ENCODE measurements at regions not wholly inside any gene's neighbourhood (a gene's known extent, or its start where the extent isn't known, plus 50 kb on each side); places are given as distances from the start of the nearest gene placed in this dataset.

DNA sequence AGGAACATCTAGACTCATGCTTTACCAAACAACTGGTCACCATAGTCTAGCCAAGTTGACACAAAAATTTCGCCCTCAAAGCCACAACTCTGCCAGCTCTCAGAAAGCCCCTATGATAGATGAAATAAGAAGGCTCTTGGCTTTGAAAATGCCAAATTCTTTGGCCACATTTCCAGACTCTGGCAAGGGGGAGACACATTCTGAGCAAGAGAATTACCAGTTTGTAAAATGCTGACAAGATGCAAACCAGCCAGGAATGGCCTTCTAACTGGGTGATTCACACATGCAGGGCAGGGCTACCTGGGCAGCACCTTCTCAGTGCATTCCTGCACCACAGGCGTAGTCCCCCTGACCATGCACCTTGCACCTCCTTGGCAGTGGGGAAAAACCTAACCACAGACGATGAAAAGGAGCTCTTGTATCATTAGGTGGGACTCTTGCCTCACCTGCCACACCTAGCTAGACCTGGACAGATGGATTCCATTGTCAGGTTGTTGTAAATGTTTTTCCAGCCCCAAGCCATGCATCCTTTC is 77.4 kb upstream of the CPEB2 start:
- H4K20me1 ChIP-seq (ENCODE audit: control insufficient read depth, insufficient read depth, insufficient read length), result no peaks in the 10 kb centered on the region
- no peak overlapping the region for H2BK12ac ChIP-seq (ENCODE audit: insufficient read length, low read depth, low read length)
- H3K56ac ChIP-seq (ENCODE audit: insufficient read length, low read depth, low read length), result no peak overlapping the region
- no peak overlapping the region for H2BK5ac ChIP-seq (ENCODE audit: insufficient read length, low read length)
- H3K9me3 ChIP-seq (ENCODE audit: control insufficient read depth, low read depth, low read length), result no peaks in the 10 kb centered on the region
- H3T11ph ChIP-seq (ENCODE audit: low read length), result no peak overlapping the region
- WGBS (ENCODE audit: extremely low coverage, insufficient read length, low lambda C conversion rate), result no CpG with 5 or more reads among the region's 3 CpGs
- no peaks in the 10 kb centered on the region for H3K27me3 Mint-ChIP-seq (ENCODE audit: low read depth)
- no peak overlapping the region for H2AK5ac ChIP-seq (ENCODE audit: insufficient read length, low read length)
- H3K23ac ChIP-seq (ENCODE audit: insufficient read length, low read depth, low read length), result no peak overlapping the region
- no peak overlapping the region for H2BK15ac ChIP-seq (ENCODE audit: low read depth, low read length)
- no peak overlapping the region for H2BK120ac ChIP-seq (ENCODE audit: low read depth, low read length, poor library complexity, severe bottlenecking)
- H3K79me2 ChIP-seq (ENCODE audit: insufficient read depth, low read length), result no peaks in the 10 kb centered on the region
- DNase-seq, result no peak
- H3K14ac ChIP-seq (ENCODE audit: insufficient read depth, low read length), result no peak overlapping the region
- no peak overlapping the region for H3K18ac ChIP-seq (ENCODE audit: insufficient read length, low read depth, low read length)
- no peak overlapping the region for H4K8ac ChIP-seq (replicated peaks; ENCODE audit: insufficient read length, low read depth, low read length)
- H4K91ac ChIP-seq (ENCODE audit: insufficient read length, low read depth, low read length), result no peak overlapping the region
- H3K79me1 ChIP-seq (ENCODE audit: insufficient read depth, low read depth, low read length, poor library complexity, severe bottlenecking), result no peaks in the 10 kb centered on the region
- no peak overlapping the region for H3K9ac ChIP-seq (ENCODE audit: extremely low read depth, insufficient read length, low read length)
- no peak overlapping the region for H3K27ac ChIP-seq (ENCODE audit: insufficient read length, low read depth, low read length)
- no peak overlapping the region for H4K5ac ChIP-seq (ENCODE audit: insufficient read length, low read depth, low read length)
- H3K23me2 ChIP-seq (ENCODE audit: insufficient read length, low read depth, low read length, poor library complexity, severe bottlenecking), result no peaks in the 10 kb centered on the region
- H3K27ac Mint-ChIP-seq, result no peak overlapping the region; a peak in 1 of 7 replicates
- no peaks in the 10 kb centered on the region for H3K27me3 ChIP-seq (ENCODE audit: insufficient read depth, low read length)
- H2BK20ac ChIP-seq (ENCODE audit: low read depth, low read length, poor library complexity, severe bottlenecking), result no peak overlapping the region
- no peaks in the 10 kb centered on the region for H3K4me1 ChIP-seq (ENCODE audit: insufficient read depth, low read length)
- H3K9me3 Mint-ChIP-seq, result no peaks in the 10 kb centered on the region
- H3K4ac ChIP-seq (ENCODE audit: low read depth, low read length), result no peak overlapping the region
- no peak overlapping the region for H3K4me2 ChIP-seq (ENCODE audit: insufficient read depth, insufficient read length, low read length)
- H2AFZ ChIP-seq (ENCODE audit: low read length), result no peak overlapping the region
- no peak overlapping the region for H3K4me3 Mint-ChIP-seq
- TF ChIP-seq, protein P1, sequence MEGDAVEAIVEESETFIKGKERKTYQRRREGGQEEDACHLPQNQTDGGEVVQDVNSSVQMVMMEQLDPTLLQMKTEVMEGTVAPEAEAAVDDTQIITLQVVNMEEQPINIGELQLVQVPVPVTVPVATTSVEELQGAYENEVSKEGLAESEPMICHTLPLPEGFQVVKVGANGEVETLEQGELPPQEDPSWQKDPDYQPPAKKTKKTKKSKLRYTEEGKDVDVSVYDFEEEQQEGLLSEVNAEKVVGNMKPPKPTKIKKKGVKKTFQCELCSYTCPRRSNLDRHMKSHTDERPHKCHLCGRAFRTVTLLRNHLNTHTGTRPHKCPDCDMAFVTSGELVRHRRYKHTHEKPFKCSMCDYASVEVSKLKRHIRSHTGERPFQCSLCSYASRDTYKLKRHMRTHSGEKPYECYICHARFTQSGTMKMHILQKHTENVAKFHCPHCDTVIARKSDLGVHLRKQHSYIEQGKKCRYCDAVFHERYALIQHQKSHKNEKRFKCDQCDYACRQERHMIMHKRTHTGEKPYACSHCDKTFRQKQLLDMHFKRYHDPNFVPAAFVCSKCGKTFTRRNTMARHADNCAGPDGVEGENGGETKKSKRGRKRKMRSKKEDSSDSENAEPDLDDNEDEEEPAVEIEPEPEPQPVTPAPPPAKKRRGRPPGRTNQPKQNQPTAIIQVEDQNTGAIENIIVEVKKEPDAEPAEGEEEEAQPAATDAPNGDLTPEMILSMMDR (conservative IDR thresholded peaks at IDR 0.05), result no peak
- H3K36me3 Mint-ChIP-seq (ENCODE audit: insufficient read depth in 1 of 3, low read depth in 3 of 3), result no peaks in the 10 kb centered on the region; a peak in 1 of 7 replicates
- peaks cover 8 to 9% of the 10 kb centered on the region in 2 experiments for H3K4me1 Mint-ChIP-seq

Measured in H9 (cell line).